NCI-H2107 treated with DMSO at 0.1 percent for 48 hours (cell line): ENCODE measurements at regions not wholly inside any gene's neighbourhood (a gene's known extent, or its start where the extent isn't known, plus 50 kb on each side); places are given as distances from the start of the nearest gene placed in this dataset.

Experiments
- DNase-seq: peaks from one replicate; lab custom pipeline; 2025; ENCODE audit not compliant: unreplicated experiment; lab: John Stamatoyannopoulos, UW

GRCh38 chr5:73395256-73395655 lies 53.3 kb downstream of the FOXD1 start:
- no peak for DNase-seq

GRCh38 chr5:73394610-73395009 lies 54.0 kb downstream of the FOXD1 start:
- no peak for DNase-seq

GRCh38 chr5:73393611-73394489 lies 54.7 kb downstream of the FOXD1 start:
- peak; percentile 23 for DNase-seq

GRCh38 chr5:73392775-73393174 lies 55.8 kb downstream of the FOXD1 start:
- DNase-seq, result no peak

GRCh38 chr5:73391441-73391881 lies 57.1 kb downstream of the FOXD1 start:
- DNase-seq, result no peak

GRCh38 chr5:73390972-73391371 lies 57.6 kb downstream of the FOXD1 start:
- no peak for DNase-seq

GRCh38 chr5:73388740-73389139 lies 59.8 kb downstream of the FOXD1 start:
- DNase-seq, result no peak

DNA sequence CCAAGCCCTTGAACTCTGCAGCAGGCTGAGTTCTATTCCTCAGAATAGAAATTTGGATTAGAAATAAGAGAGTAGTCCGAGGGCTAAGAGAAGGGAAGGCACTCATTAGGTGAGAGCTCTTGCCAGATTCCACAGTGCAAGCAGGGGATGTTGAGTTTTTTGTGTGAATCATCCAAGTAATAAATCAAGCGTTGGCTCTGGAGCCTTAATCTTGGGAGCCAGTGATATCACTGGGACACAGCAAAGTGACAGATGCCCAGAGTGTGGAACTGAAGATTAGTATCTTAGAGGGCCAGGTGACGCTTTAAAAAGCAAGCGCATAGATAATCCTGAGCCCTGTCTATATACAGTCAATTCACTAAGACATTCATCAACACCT lies 60.3 kb downstream of the FOXD1 start:
- DNase-seq, result no peak

GRCh38 chr5:73387601-73388305 lies 60.8 kb downstream of the FOXD1 start:
- DNase-seq, result peak; percentile 81

DNA sequence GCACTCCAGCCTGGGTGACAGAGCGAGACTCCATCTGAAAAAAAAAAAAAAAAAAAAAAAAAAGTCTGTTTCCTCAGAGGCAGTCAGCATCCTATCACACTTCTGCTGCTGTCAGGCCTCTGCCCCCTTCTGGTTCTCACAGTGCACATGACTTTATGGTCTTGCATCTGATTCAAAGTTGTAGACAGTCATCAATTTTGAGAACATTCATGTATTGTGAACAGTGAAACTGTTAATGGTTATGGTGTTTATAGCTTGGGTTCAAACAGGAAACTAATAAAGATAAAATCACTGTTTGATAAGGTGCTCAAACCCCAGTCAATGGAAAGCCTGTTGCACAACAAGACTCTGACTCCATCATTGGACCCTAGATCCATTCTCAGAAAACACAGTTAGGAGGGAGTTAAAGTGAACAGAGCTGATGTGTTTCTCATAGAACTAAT lies 61.4 kb downstream of the FOXD1 start:
- DNase-seq, result no peak

DNA sequence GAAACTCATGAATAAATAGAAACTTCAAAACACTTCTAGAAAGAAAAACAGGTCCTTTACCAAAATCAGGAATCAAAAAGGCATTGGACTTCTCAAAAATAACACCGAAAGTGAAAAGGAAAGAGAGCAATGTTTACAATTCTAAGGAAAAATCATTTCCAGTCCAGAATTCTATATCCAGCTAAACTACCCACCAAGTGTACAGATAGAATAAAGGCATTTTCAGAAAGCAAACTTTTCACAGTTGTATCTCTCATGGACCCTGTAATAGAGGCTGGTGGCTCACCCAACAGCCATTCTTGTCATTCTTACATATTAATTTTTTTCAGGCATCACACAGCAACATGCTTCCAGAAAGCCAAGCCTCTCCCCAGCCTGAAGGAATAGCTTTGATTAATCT lies 63.7 kb downstream of the FOXD1 start:
- DNase-seq, result no peak

DNA sequence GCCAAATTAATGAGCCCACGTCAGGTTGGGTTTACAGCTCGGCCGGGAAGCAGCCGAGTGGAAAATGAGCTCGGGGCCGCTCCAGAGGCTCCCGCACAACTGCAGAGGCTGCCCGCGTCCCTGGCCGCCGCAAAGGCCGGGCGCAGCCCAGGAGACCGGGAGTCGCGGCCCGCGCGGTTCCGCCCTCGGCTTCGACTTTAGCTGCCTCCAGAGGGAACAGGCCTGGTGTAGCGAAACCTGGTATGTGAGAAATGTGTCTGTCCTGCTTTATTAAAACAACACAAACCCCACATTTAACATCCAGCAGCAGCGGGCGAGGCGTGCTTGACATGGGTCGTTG lies 66.2 kb downstream of the FOXD1 start:
- no peak for DNase-seq

- DNase-seq, result no peak
Observed at GRCh38 chr5:73381590-73382400, 66.8 kb downstream of the FOXD1 start.

GRCh38 chr5:73380710-73381589 lies 67.6 kb downstream of the FOXD1 start:
- no peak for DNase-seq

DNA sequence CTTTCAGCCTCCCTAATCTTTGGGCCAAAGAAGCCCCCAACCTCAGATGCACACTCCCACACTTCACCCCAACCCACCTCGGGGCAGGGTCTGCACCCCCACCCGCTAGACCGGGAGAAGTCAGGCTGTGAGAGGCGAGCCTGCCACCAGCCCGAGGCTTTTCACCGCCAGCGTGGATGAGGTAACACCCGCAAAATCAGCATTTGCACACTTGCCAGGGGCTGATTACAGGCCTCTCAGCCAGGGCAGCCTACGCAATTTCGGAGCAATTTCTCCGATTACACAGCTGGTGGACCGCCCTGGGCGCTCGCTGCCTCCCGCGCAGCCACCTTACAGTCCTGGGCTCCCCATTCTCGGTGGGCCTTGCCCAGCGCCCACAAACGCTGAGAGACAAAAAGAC lies 68.5 kb downstream of the FOXD1 start:
- no peak for DNase-seq

DNA sequence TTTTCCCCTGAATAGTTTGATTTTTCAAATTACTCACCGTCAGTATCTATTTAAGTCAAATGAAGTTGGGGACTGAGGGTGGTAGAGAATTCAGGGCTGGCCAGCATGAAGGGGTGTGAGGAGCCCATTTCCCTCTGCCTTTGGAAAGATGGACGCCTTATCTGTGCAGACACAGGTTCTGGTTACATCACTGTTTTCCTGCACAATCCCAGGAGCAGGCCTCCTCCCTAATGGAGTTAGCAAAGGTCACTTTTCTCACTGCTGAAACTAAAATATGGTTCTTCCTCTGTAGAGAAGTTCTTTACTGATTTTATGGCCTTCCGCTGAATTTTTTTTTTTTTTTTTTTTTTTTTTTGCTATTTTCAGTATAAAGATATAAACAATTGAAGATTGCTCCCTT lies 69.1 kb downstream of the FOXD1 start:
- DNase-seq, result no peak

DNA sequence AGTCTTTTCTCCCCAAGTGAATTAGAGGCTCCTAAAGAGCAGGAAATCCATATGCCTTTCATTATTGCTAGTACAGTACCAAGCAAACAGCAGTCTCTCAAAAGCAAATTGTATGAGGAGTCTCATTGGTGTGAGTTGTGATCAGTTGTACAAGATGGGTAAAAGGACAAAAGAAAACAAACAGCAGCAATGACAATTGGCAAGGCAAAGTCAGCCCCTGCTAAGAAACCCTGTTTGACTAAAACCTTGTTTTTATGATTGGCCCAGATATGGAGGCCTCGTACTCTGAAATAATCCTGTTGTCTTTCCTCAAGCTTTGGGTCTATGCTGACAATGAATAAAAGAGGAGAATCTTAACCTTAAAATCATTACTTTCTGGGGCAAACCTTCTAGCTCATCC lies 69.8 kb downstream of the FOXD1 start:
- DNase-seq, result no peak

GRCh38 chr5:73378070-73378469 lies 70.5 kb downstream of the FOXD1 start:
- DNase-seq, result peak; percentile 23

DNA sequence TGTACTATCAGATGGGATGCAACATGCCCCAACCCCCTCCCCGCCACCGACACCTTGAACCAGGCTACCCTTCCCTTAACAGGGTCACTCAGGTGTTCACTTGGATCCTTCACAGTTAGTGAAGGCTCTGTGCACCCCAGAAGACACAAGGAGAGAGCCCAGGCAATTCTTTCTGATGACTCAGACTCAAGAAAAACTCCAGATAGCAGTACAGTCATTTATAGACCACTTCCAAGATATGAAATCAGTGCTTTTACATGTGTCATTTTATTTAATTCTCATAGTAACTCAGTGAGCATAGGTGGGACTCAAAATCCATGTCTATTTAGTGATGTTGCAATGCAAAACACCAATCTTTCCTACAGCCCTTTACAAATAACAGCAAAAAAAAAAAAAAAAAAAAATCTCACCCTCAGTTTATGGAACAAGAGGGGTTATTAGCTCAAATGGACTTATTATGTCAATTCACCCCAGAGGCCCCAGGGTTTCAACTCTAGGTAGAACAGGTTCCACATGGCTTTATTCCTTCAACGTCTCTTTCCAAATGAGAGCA lies 71.9 kb downstream of the FOXD1 start:
- DNase-seq, result no peak

DNA sequence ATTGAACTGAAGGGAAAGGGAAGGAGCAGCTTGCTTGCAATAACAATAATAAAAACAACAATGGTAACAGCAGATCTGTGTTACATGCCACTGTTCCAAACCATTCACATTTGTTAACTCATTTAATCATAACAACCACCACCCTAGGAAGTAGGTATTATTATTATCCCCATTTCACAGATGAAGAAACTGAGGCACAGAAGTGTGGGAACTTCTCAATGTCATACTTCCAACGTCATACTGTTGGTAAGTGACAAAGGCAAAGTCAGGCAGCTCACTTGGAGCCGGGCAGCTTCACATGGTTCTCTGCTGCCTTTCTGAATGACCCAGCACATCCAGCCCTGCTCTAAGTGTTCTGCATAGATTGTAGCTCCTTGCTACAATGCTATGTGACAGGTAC lies 72.6 kb downstream of the FOXD1 start:
- no peak for DNase-seq
